Adrenal gland (tissue), 9 donors: ENCODE measurements at regions not wholly inside any gene's neighbourhood (a gene's known extent, or its start where the extent isn't known, plus 50 kb on each side); places are given as distances from the start of the nearest gene placed in this dataset.

Experiments used
- DNase-seq, 7 donors: peaks; one replicate each; pipeline ENCODE4 v3.0.0-alpha.2; 2019 to 2020
- H3K27ac ChIP-seq, 5 donors: fragments of 200-600 bp; sonication (generic) in 4 of 5; 1 replicate in 3 of 5; 2 replicates in 2 of 5; pipeline versions ENCODE4 v1.5.1 to v1.8.0; 2016 to 2020; ENCODE audit warnings: mild to moderate bottlenecking in 1 of 5
- H3K27me3 ChIP-seq: fragments of 200-600 bp; 2 replicates; pipeline ENCODE4 v1.8.0; 2021
- H3K36me3 ChIP-seq, 2 donors: fragments of 200-600 bp; replicated peaks in 1 of 2; 1 replicate in 1 of 2; 2 replicates in 1 of 2; pipeline versions ENCODE4 v1.5.1 to v1.8.0; 2018 to 2022
- H3K4me1 ChIP-seq, 2 donors: fragments of 200-600 bp; replicated peaks in 1 of 2; 1 replicate in 1 of 2; 2 replicates in 1 of 2; pipeline versions ENCODE4 v1.5.1 to v1.8.0; 2018 to 2021
- H3K4me3 ChIP-seq, 4 donors: fragments of 200-600 bp; sonication (generic) in 3 of 4; one replicate each; pipeline ENCODE4 v1.5.1; 2016 to 2018
- H3K9me3 ChIP-seq, 3 donors: fragments of 200-600 bp; sonication (generic) in 1 of 3; replicated peaks in 1 of 3; 1 replicate in 2 of 3; 2 replicates in 1 of 3; pipeline versions ENCODE4 v1.5.1 to v1.8.0; 2016 to 2021
- CTCF ChIP-seq, 6 experiments: fragments of 450-650 bp in 4 of 6; fragments of 200-600 bp in 2 of 6; sonication (generic) in 1 of 6; IDR thresholded peaks; 1 replicate in 5 of 6; 2 replicates in 1 of 6; pipeline versions ENCODE4 v1.5.1 to v1.8.0; 2016 to 2021; ENCODE audit warnings: antibody characterized with exemption in 6 of 6, mild to moderate bottlenecking in 2 of 6, moderate library complexity in 1 of 6
- POLR2A ChIP-seq, 2 donors: fragments of 450-650 bp; IDR thresholded peaks; one replicate each; pipeline ENCODE4 v1.6.1; 2017; ENCODE audit warnings: antibody characterized with exemption in 2 of 2, mild to moderate bottlenecking in 2 of 2, moderate library complexity in 1 of 2
- WGBS, 4 donors: extraction: QIAGEN DNeasy Blood & Tissue Kit in 2 of 4; methylation state at CpG; one replicate each; pipeline versions ENCODE4 v1.1.5 to v1.1.7; 2013 to 2017; 5-methylcytosine and 5-hydroxymethylcytosine counted together
- intact Hi-C, 2 donors: fragments of 100-400 bp; cut with DNase I; formaldehyde crosslinking; loops; one replicate each; pipeline versions ENCODE4 v1.14.1 to v1.15.0; 2022 to 2023
- donor health status: healthy with polysubstance abuse.
- donor health status: Bipolar disorder and iron deficiency.
- donor health status: DM: yes; HTN: yes; CAD: no.
- donor health status: DM: no; HTN: no; CAD: no.
- donor health status: DM: no; HTN: no; CAD: no.

- peak overlapping the region in 1 of 5 donors; percentile 30 for H3K27ac ChIP-seq
- intact Hi-C loops, result no loop called here
- H3K9me3 ChIP-seq, result no peaks in the 10 kb centered on the region
- H3K36me3 ChIP-seq, result no peaks in the 10 kb centered on the region
- TF ChIP-seq POLR2A (IDR thresholded peaks at IDR 0.05) (no peak), CTCF (IDR thresholded peaks at IDR 0.05) (no peak)
- H3K4me1 ChIP-seq, result peaks cover 0 to 9% of the 10 kb centered on the region in 2 donors
- no peaks in the 10 kb centered on the region for H3K27me3 ChIP-seq
- H3K4me3 ChIP-seq, result no peak overlapping the region
- WGBS, 4 donors, result 48 to 71% (median 51%) methylated on average over 9 to 11 of the region's 11 CpGs
- peak; percentile 22 to 55 (median 39) for DNase-seq
These were observed 709.5 kb upstream of the COBL start for GRCh38 chr7:52026140-52026539.

- Histone ChIP-seq H3K27me3 (no peaks in the 10 kb centered on the region), H3K4me3 (no peak overlapping the region), H3K9me3 (no peaks in the 10 kb centered on the region), H3K27ac (no peak overlapping the region), H3K4me1 (peaks cover 0 to 2% of the 10 kb centered on the region in 2 donors), H3K36me3 (no peaks in the 10 kb centered on the region)
- TF ChIP-seq POLR2A (IDR thresholded peaks at IDR 0.05), result no peak
- TF ChIP-seq CTCF (IDR thresholded peaks at IDR 0.05), result no peak
- 13 to 43% (median 20%) methylated on average over 3 of the region's 3 CpGs for WGBS, 4 donors
- no peak for DNase-seq
- intact Hi-C loops, result no loop called here
These were observed 704.7 kb upstream of the COBL start for GRCh38 chr7:52021343-52021742.

GRCh38 chr7:52018680-52019054 is 702.1 kb upstream of the COBL start:
- H3K4me1 ChIP-seq, result no peaks in the 10 kb centered on the region
- no peaks in the 10 kb centered on the region for H3K9me3 ChIP-seq
- no peak for DNase-seq
- no peak overlapping the region for H3K4me3 ChIP-seq
- H3K27me3 ChIP-seq, result no peaks in the 10 kb centered on the region
- TF ChIP-seq CTCF (IDR thresholded peaks at IDR 0.05) (no peak), POLR2A (IDR thresholded peaks at IDR 0.05) (no peak)
- 86 to 93% (median 90%) methylated on average over 3 of the region's 3 CpGs for WGBS, 4 donors
- intact Hi-C loops, result no loop called here
- no peak overlapping the region for H3K27ac ChIP-seq
- H3K36me3 ChIP-seq, result no peaks in the 10 kb centered on the region

GRCh38 chr7:52017802-52018679 is 701.4 kb upstream of the COBL start:
- peak in 2 of 7 donors; percentile 25 to 57 for DNase-seq
- no peaks in the 10 kb centered on the region for H3K4me1 ChIP-seq
- H3K4me3 ChIP-seq, result peak overlapping the region in 1 of 4 donors; percentile 20
- H3K27ac ChIP-seq, result peak overlapping the region in 1 of 5 donors; percentile 2
- no peaks in the 10 kb centered on the region for H3K9me3 ChIP-seq
- intact Hi-C loops, result no loop called here
- H3K27me3 ChIP-seq, result no peaks in the 10 kb centered on the region
- 41 to 68% (median 52%) methylated on average over 8 of the region's 8 CpGs for WGBS, 4 donors
- no peaks in the 10 kb centered on the region for H3K36me3 ChIP-seq
- TF ChIP-seq POLR2A (IDR thresholded peaks at IDR 0.05) (no peak), CTCF (IDR thresholded peaks at IDR 0.05) (peak in 4 of 6 experiments; percentile 19 to 57 (median 25))
